ENCODE measurements at regions not wholly inside any gene's neighbourhood (a gene's known extent, or its start where the extent isn't known, plus 50 kb on each side); places are given as distances from the start of the nearest gene placed in this dataset.

- H3K36me3 ChIP-seq, result no peaks in the 10 kb centered on the region
- peak in 1 of 2 experiments; percentile 39 for DNase-seq
- H3K9me3 ChIP-seq (replicated peaks), result no peaks in the 10 kb centered on the region
- H3K27me3 ChIP-seq, result no peaks in the 10 kb centered on the region
- no peak overlapping the region for H3K4me3 ChIP-seq
- no peak overlapping the region for H3K27ac ChIP-seq
- peaks cover 35% of the 10 kb centered on the region for H3K4me1 ChIP-seq
These were observed 73.1 kb upstream of the TANC2 start for GRCh38 chr17:62892870-62893338.

DNA sequence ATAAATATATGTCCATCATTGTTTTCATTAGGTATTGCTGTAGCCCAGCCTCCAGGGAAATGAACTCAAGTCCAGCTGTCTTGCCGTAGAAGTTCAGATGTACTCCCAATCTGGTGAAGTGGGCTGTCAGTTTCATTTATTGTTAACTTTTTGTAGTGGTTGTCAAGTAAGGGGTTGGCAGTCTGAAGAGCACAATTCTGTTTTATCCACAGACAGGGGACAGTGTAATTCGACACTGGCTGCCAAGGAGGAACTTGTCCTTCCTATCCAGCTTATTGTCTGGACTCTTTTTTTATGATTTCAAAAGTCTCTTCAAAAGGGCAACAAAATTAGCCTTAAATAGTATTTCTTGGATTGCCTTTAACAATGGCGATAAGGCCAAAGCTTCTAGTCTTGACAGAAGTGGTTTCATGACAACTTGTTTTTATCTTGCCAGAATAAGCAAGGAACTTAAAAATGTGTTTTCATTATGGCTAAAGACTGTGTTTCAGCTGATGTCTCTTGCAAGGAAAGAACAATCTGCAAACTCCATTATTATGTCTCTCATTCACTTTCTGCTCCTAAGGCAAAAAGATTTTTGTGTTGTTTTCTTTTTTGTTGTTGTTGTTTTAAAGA is 73.9 kb upstream of the TANC2 start:
- no peaks in the 10 kb centered on the region for H3K27me3 ChIP-seq
- DNase-seq, result peak in 1 of 2 experiments; percentile 38
- H3K27ac ChIP-seq, result no peak overlapping the region

GRCh38 chr17:62891659-62892058 is 74.4 kb upstream of the TANC2 start:
- Histone ChIP-seq H3K27ac (no peak overlapping the region), H3K4me1 (peaks cover 25% of the 10 kb centered on the region), H3K4me3 (no peak overlapping the region), H3K36me3 (no peaks in the 10 kb centered on the region), H3K27me3 (no peaks in the 10 kb centered on the region), H3K9me3 (replicated peaks) (no peaks in the 10 kb centered on the region)
- DNase-seq, result no peak

More for the DNA sequence above, 73.9 kb upstream of the TANC2 start:
- no peaks in the 10 kb centered on the region for H3K36me3 ChIP-seq
- H3K4me3 ChIP-seq, result no peak overlapping the region
- peaks cover 27% of the 10 kb centered on the region for H3K4me1 ChIP-seq
- H3K9me3 ChIP-seq (replicated peaks), result no peaks in the 10 kb centered on the region

GRCh38 chr17:62888765-62889164 is 77.3 kb upstream of the TANC2 start:
- no peaks in the 10 kb centered on the region for H3K27me3 ChIP-seq
- peaks cover 14% of the 10 kb centered on the region for H3K4me1 ChIP-seq
- no peak overlapping the region for H3K27ac ChIP-seq
- H3K4me3 ChIP-seq, result no peak overlapping the region
- H3K36me3 ChIP-seq, result no peaks in the 10 kb centered on the region
- DNase-seq, result no peak
- H3K9me3 ChIP-seq (replicated peaks), result no peaks in the 10 kb centered on the region

DNA sequence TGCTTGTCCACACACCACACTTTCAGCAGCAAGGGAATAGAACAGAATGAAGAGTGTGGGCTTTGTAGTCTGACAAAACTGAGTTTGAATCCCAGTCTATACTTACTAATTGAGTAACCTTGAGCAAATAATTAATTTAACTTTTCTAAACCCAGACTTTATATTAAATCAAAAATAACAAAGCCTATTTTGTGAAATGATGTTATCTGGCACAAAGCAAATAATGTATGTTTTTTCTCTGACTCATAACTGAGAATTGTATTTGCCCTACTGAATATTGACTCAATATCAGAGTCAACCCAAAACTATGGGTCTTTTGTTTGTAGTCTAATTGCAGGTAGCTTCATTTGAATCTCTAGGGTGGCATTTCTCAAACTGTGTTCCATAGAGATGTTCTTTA is 77.9 kb upstream of the TANC2 start:
- Histone ChIP-seq H3K4me1 (peaks cover 14% of the 10 kb centered on the region), H3K4me3 (no peak overlapping the region), H3K36me3 (no peaks in the 10 kb centered on the region), H3K9me3 (replicated peaks) (no peaks in the 10 kb centered on the region), H3K27ac (no peak overlapping the region), H3K27me3 (no peaks in the 10 kb centered on the region)
- DNase-seq, result no peak

- no peak overlapping the region for H3K27ac ChIP-seq
- DNase-seq, result no peak
- H3K27me3 ChIP-seq, result no peaks in the 10 kb centered on the region
- no peak overlapping the region for H3K4me3 ChIP-seq
- H3K4me1 ChIP-seq, result peaks cover 7% of the 10 kb centered on the region
- H3K36me3 ChIP-seq, result no peaks in the 10 kb centered on the region
- no peaks in the 10 kb centered on the region for H3K9me3 ChIP-seq (replicated peaks)
These were observed 78.6 kb upstream of the TANC2 start for GRCh38 chr17:62887437-62887836.

- no peaks in the 10 kb centered on the region for H3K36me3 ChIP-seq
- no peak overlapping the region for H3K4me3 ChIP-seq
- no peak for DNase-seq
- no peaks in the 10 kb centered on the region for H3K4me1 ChIP-seq
- no peaks in the 10 kb centered on the region for H3K9me3 ChIP-seq (replicated peaks)
- no peak overlapping the region for H3K27ac ChIP-seq
- no peaks in the 10 kb centered on the region for H3K27me3 ChIP-seq
These were observed 76.7 kb upstream of the MARCHF10 start for GRCh38 chr17:62884781-62885180.

GRCh38 chr17:62882878-62883277 is 74.8 kb upstream of the MARCHF10 start:
- Histone ChIP-seq H3K27me3 (0 out of 2 replicates have a peak, but pooled peaks cover 5% of the 10 kb centered on the region), H3K27ac (no peak overlapping the region), H3K4me1 (no peaks in the 10 kb centered on the region), H3K9me3 (replicated peaks) (no peaks in the 10 kb centered on the region), H3K36me3 (no peaks in the 10 kb centered on the region), H3K4me3 (no peak overlapping the region)
- no peak for DNase-seq

GRCh38 chr17:62882284-62882683 is 74.2 kb upstream of the MARCHF10 start:
- Histone ChIP-seq H3K4me3 (no peak overlapping the region), H3K9me3 (replicated peaks) (no peaks in the 10 kb centered on the region), H3K4me1 (no peaks in the 10 kb centered on the region), H3K27me3 (0 out of 2 replicates have a peak, but pooled peaks cover 5% of the 10 kb centered on the region), H3K27ac (no peak overlapping the region), H3K36me3 (no peaks in the 10 kb centered on the region)
- DNase-seq, result no peak

DNA sequence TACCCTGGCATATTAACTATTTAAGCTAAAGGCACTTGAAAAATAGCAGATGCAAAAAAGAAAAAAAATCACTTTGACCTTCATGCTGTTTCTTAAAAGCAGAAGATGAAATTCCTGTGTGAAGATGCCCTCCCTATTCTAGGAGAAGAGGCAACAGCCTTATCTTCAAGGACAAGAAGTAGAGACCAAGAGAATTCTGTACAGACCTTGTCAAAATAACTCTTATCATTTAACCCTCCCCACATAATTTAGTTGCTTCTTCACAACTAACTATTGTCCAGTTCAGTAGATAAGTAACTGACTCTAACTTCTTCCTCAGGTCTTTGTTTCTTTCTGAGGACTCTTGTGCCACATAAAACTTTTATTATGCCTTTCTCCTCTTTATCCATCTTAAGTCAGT is 72.0 kb upstream of the MARCHF10 start:
- Histone ChIP-seq H3K4me3 (no peak overlapping the region), H3K9me3 (replicated peaks) (no peaks in the 10 kb centered on the region), H3K27ac (no peak overlapping the region), H3K4me1 (no peaks in the 10 kb centered on the region), H3K36me3 (no peaks in the 10 kb centered on the region), H3K27me3 (0 out of 2 replicates have a peak, but pooled peaks cover 7% of the 10 kb centered on the region)
- no peak for DNase-seq

DNA sequence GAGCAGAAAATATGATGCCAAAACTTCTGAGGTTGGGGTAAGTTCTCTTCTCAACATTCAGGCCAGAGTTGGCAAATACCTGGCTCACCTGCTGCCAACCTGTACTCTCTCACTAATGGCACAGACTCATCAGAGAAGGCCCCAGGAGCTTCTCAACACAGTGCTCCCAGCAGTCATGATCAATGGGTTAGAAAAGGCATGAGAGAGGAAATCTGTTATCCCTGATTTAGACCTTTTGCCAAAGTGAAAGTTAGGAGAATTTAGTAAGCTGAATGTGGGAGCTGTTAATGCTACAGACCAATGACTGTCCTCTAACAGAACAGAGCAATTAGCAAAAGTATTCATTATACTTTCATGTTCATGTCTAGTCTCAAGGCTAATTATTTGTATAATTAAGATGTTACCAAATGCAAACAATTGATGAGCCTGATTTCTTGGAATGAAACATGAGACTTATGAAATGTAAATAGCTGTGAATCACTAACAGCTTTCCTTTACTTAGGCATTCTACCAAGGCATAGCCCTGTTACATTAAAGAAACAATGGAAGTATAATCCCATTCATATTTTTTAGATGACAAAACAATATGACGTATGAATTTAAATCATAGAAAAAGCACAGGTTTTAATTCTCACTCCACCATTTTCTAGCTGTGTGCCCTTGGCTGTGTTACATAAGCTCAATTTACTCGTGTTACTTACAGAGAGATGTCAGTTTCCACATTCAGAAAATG is 68.7 kb upstream of the MARCHF10 start:
- 0 out of 2 replicates have a peak, but pooled peaks cover 11% of the 10 kb centered on the region for H3K27me3 ChIP-seq
- 0 out of 2 replicates have a peak, but pooled peaks cover 2% of the 10 kb centered on the region for H3K9me3 ChIP-seq (replicated peaks)
- no peak overlapping the region for H3K27ac ChIP-seq
- no peaks in the 10 kb centered on the region for H3K36me3 ChIP-seq
- H3K4me1 ChIP-seq, result no peaks in the 10 kb centered on the region
- DNase-seq, result no peak
- H3K4me3 ChIP-seq, result no peak overlapping the region

DNA sequence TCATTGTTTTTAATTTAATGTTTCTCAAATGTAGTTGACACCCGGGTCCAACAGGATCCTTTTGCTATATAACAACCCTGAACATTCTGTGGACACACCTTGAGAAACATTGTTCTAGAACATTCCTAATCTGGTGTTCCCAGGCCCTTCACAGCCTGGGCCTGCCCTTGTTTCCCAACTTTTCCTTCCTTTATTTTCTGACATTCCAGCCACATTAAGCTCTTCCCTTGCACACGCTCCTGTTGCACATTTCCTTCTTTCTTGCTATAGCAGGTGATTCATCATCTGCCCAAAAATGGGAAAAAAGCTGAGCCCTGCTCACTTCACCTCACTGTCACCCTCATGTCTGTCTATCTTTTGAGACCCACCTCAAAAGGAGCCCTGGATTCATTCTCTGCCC is 67.9 kb upstream of the MARCHF10 start:
- Histone ChIP-seq H3K36me3 (no peaks in the 10 kb centered on the region), H3K27me3 (0 out of 2 replicates have a peak, but pooled peaks cover 11% of the 10 kb centered on the region), H3K4me3 (no peak overlapping the region), H3K4me1 (no peaks in the 10 kb centered on the region), H3K9me3 (replicated peaks) (0 out of 2 replicates have a peak, but pooled peaks cover 2% of the 10 kb centered on the region), H3K27ac (no peak overlapping the region)
- no peak for DNase-seq

DNA sequence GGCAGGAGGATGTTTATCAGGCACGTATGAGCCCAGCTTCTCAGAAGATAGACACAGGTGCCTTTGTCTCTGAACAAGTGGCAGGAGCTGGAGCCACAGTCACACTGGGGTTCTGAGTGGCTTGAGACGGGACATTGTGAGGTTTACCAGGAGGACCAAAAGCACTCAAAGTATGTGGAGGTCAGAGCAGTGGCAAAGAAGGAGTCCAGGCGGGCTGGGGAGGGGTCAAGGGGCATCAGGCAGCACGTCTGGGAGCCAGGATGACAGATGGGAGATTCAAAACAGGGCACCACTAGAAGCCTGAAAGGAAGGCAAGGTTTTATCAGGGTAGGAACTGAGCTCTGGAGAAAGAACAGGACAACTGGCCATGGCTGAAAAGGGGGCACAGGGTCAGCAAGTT is 67.2 kb upstream of the MARCHF10 start:
- no peak overlapping the region for H3K27ac ChIP-seq
- no peaks in the 10 kb centered on the region for H3K4me1 ChIP-seq
- DNase-seq, result no peak
- H3K36me3 ChIP-seq, result no peaks in the 10 kb centered on the region
- no peak overlapping the region for H3K4me3 ChIP-seq
- H3K9me3 ChIP-seq (replicated peaks), result 0 out of 2 replicates have a peak, but pooled peaks cover 2% of the 10 kb centered on the region
- H3K27me3 ChIP-seq, result 0 out of 2 replicates have a peak, but pooled peaks cover 11% of the 10 kb centered on the region

- Histone ChIP-seq H3K36me3 (no peaks in the 10 kb centered on the region), H3K4me3 (no peak overlapping the region), H3K4me1 (no peaks in the 10 kb centered on the region)
These were observed 63.2 kb upstream of the MARCHF10 start for GRCh38 chr17:62871291-62871690.

GRCh38 chr17:62870552-62870971 is 62.4 kb upstream of the MARCHF10 start:
- Histone ChIP-seq H3K27ac (no peak overlapping the region), H3K4me3 (no peak overlapping the region), H3K4me1 (no peaks in the 10 kb centered on the region), H3K9me3 (replicated peaks) (0 out of 2 replicates have a peak, but pooled peaks cover 2% of the 10 kb centered on the region), H3K36me3 (no peaks in the 10 kb centered on the region), H3K27me3 (0 out of 2 replicates have a peak, but pooled peaks cover 6% of the 10 kb centered on the region)
- DNase-seq, result no peak

More at GRCh38 chr17:62871291-62871690, 63.2 kb upstream of the MARCHF10 start:
- DNase-seq, result no peak
- H3K9me3 ChIP-seq (replicated peaks), result 0 out of 2 replicates have a peak, but pooled peaks cover 2% of the 10 kb centered on the region
- H3K27ac ChIP-seq, result no peak overlapping the region
- H3K27me3 ChIP-seq, result 0 out of 2 replicates have a peak, but pooled peaks cover 6% of the 10 kb centered on the region
